ENCODE measurements at regions not wholly inside any gene's neighbourhood (a gene's known extent, or its start where the extent isn't known, plus 50 kb on each side); places are given as distances from the start of the nearest gene placed in this dataset.

DNA sequence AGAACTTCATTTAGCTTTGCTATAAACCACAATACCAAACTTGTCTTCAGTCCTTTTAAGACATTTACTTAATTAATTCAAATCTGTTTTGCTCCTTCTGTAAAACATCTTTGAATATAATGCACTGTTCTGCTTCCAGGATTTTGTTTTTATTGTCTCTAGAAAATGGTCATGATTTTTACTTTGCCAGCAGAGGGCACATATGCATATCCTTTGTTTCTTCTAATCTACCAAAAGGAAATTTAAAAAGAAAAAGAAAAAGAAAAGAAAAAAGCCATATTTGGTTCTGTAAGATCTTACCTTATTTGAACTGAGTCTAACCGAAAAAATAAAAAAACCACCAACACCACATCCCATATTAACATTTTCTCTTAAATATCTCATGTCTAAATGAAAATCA, 101.9 kb upstream of the CCSER1 start:
- TF ChIP-seq YY1 (IDR thresholded peaks at IDR 0.05; ENCODE audit: insufficient read depth, insufficient read length) (no peak), ZNF274 (IDR thresholded peaks at IDR 0.05; ENCODE audit: low read depth, low read length) (no peak)

Data from NT2/D1 (cell line).